ENCODE measurements at regions not wholly inside any gene's neighbourhood (a gene's known extent, or its start where the extent isn't known, plus 50 kb on each side); places are given as distances from the start of the nearest gene placed in this dataset.
"Not testable (repeated sequence)": the region's sequence is repeated elsewhere in the genome, so short reads cannot be mapped to it uniquely, and the experiment has no call there.

GRCh38 chr11:3476937-3477885 lies 98.3 kb upstream of the ZNF195 start:
- TF ChIP-seq POLR2AphosphoS5 (IDR thresholded peaks at IDR 0.05); CTCF (IDR thresholded peaks at IDR 0.05); POLR2A (IDR thresholded peaks at IDR 0.05; ENCODE audit: low read depth); EP300 (IDR thresholded peaks at IDR 0.05): not testable (repeated sequence)

All from esophagus muscularis mucosa (tissue), 4 donors.